PC-9 (cell line): ENCODE measurements at regions not wholly inside any gene's neighbourhood (a gene's known extent, or its start where the extent isn't known, plus 50 kb on each side); places are given as distances from the start of the nearest gene placed in this dataset.

ENCODE experiments used
- BruUV-seq: library from RNA; stranded (reverse); fragments of 400-500 nt; replicated peaks from 2 replicates; lab custom pipeline; 2021; lab: Mats Ljungman, UMichigan
- CTCF ChIA-PET: fragments of 300-600 bp; sonication (Branson Sonifier 250); formaldehyde crosslinking; loops from one replicate; lab custom pipeline; 2022; ENCODE audit warnings: antibody characterized with exemption; lab: Charles Lee
- POLR2A ChIA-PET: fragments of 300-600 bp; sonication (Branson Sonifier 250); formaldehyde crosslinking; loops from one replicate; lab custom pipeline; 2022; ENCODE audit warnings: antibody characterized with exemption; ENCODE audit not compliant: unreplicated experiment; lab: Charles Lee
- DNase-seq, 2 experiments: peaks; one replicate each; pipeline versions ENCODE4 v3.0.0 to v3.0.0-alpha.2; 2015 to 2022; ENCODE audit warnings: mixed read lengths in 1 of 2
- H2AFZ ChIP-seq: fragments of 200-600 bp; sonication (generic); 2 replicates; pipeline ENCODE4 v1.8.1; 2017; ENCODE audit warnings: antibody characterized with exemption
- H3F3A ChIP-seq: fragments of 200-600 bp; sonication (generic); 2 replicates; pipeline ENCODE4 v1.8.1; 2017; ENCODE audit warnings: antibody characterized with exemption, mild to moderate bottlenecking, low read depth; ENCODE audit not compliant: insufficient read depth
- H3K27ac ChIP-seq: fragments of 200-600 bp; sonication (generic); 2 replicates; pipeline ENCODE4 v1.6.1; 2016; ENCODE audit warnings: mixed run types
- H3K27me3 ChIP-seq: fragments of 200-600 bp; sonication (generic); 2 replicates; pipeline ENCODE4 v1.6.1; 2016; ENCODE audit warnings: low read depth, mixed run types; ENCODE audit not compliant: insufficient read depth
- H3K36me3 ChIP-seq: fragments of 200-600 bp; sonication (generic); 2 replicates; pipeline ENCODE4 v1.6.1; 2016; ENCODE audit warnings: low read depth, mixed run types
- H3K4me1 ChIP-seq: fragments of 200-600 bp; sonication (generic); replicated peaks from 2 replicates; pipeline ENCODE4 v1.6.1; 2016; ENCODE audit warnings: mixed run types; ENCODE audit not compliant: insufficient read depth
- H3K4me2 ChIP-seq: fragments of 200-600 bp; sonication (generic); 2 replicates; pipeline ENCODE4 v1.6.1; 2017; ENCODE audit warnings: mixed run types
- H3K4me3 ChIP-seq: fragments of 200-600 bp; sonication (generic); 2 replicates; pipeline ENCODE4 v1.6.1; 2016; ENCODE audit warnings: mixed run types
- H3K79me2 ChIP-seq: fragments of 200-600 bp; sonication (generic); 2 replicates; pipeline ENCODE4 v1.6.1; 2017; ENCODE audit warnings: low read depth, mixed run types
- H3K9me2 ChIP-seq: fragments of 200-600 bp; sonication (generic); 2 replicates; pipeline ENCODE4 v1.8.1; 2017; ENCODE audit warnings: mild to moderate bottlenecking; ENCODE audit not compliant: insufficient read depth
- H3K9me3 ChIP-seq: fragments of 200-600 bp; sonication (generic); 2 replicates; pipeline ENCODE4 v1.8.1; 2016; ENCODE audit warnings: low read depth; ENCODE audit not compliant: insufficient read depth
- H4K20me1 ChIP-seq: fragments of 200-600 bp; sonication (generic); 2 replicates; pipeline ENCODE4 v1.8.1; 2017; ENCODE audit not compliant: insufficient read depth
- CTCF ChIP-seq: fragments of 200-600 bp; sonication (generic); conservative IDR thresholded peaks from 2 replicates; pipeline ENCODE4 v1.6.1; 2017; ENCODE audit warnings: mixed run types, antibody characterized with exemption, mild to moderate bottlenecking, moderate library complexity
- EZH2 ChIP-seq: fragments of 200-600 bp; sonication (generic); IDR thresholded peaks from 2 replicates; pipeline ENCODE4 v1.8.0; 2017; ENCODE audit warnings: antibody characterized with exemption, low read depth
- intact Hi-C: fragments of 100-400 bp; cut with micrococcal nuclease; formaldehyde crosslinking; loops from one replicate; pipeline ENCODE4 v1.10.0; 2022; ENCODE audit not compliant: unreplicated experiment

GRCh38 chr22:47292546-47293320 lies 530.3 kb downstream of the TBC1D22A start:
- H3K27me3 ChIP-seq: peaks cover 93% of the 10 kb centered on the region
- H4K20me1 ChIP-seq: no peaks in the 10 kb centered on the region; the same call in 1 of the 2 replicates
- no peak for DNase-seq
- no peaks in the 10 kb centered on the region for H3F3A ChIP-seq
- intact Hi-C loops: no loop called here
- no peaks in the 10 kb centered on the region for H3K79me2 ChIP-seq
- TF ChIP-seq EZH2: no peak
- BruUV-seq: no TSS peak
- POLR2A ChIA-PET: interaction anchor here (0.6 kb wide), 1 partner anchor 43 kb away, joined by 16 read pairs; no protein-coding TSS in a partner anchor
- no peak overlapping the region for H2AFZ ChIP-seq
- no peaks in the 10 kb centered on the region for H3K9me2 ChIP-seq
- CTCF ChIA-PET: no interaction called here
- no peaks in the 10 kb centered on the region for H3K36me3 ChIP-seq
- no peak overlapping the region for H3K4me3 ChIP-seq
- no peaks in the 10 kb centered on the region for H3K9me3 ChIP-seq
- H3K4me1 ChIP-seq: no peaks in the 10 kb centered on the region
- no peak overlapping the region for H3K4me2 ChIP-seq
- H3K27ac ChIP-seq: no peak overlapping the region

GRCh38 chr22:47291565-47292495 lies 529.4 kb downstream of the TBC1D22A start:
- Histone ChIP-seq H3K4me2 (no peak overlapping the region), H4K20me1 (no peaks in the 10 kb centered on the region), H3K4me3 (no peak overlapping the region), H3K79me2 (no peaks in the 10 kb centered on the region), H3K9me2 (no peaks in the 10 kb centered on the region), H3K27ac (no peak overlapping the region), H3K9me3 (no peaks in the 10 kb centered on the region), H3K27me3 (peaks cover 93% of the 10 kb centered on the region), H3K36me3 (no peaks in the 10 kb centered on the region), H2AFZ (no peak overlapping the region), H3K4me1 (no peaks in the 10 kb centered on the region), H3F3A (no peaks in the 10 kb centered on the region)
- intact Hi-C loops: no loop called here
- no peak for TF ChIP-seq CTCF
- TF ChIP-seq EZH2: no peak
- POLR2A ChIA-PET: interaction anchor here (0.6 kb wide), 1 partner anchor 42 kb away, joined by 16 read pairs; no protein-coding TSS in a partner anchor
- no peak for DNase-seq
- no TSS peak for BruUV-seq
- CTCF ChIA-PET: no interaction called here

GRCh38 chr22:47290706-47291430 lies 528.4 kb downstream of the TBC1D22A start:
- H3K9me2 ChIP-seq: no peaks in the 10 kb centered on the region
- intact Hi-C loops: no loop called here
- no peak overlapping the region for H3K4me3 ChIP-seq
- no TSS peak for BruUV-seq
- no peaks in the 10 kb centered on the region for H3K9me3 ChIP-seq
- no peak overlapping the region for H2AFZ ChIP-seq
- no peaks in the 10 kb centered on the region for H3K36me3 ChIP-seq
- no peak overlapping the region for H3K27ac ChIP-seq
- ChIA-PET CTCF (interaction anchor here (0.7 kb wide), 1 partner anchor 71 kb away, joined by 5 read pairs; no protein-coding TSS in a partner anchor), POLR2A (no interaction called here)
- TF ChIP-seq EZH2: no peak
- no peak for TF ChIP-seq CTCF
- peaks cover 93% of the 10 kb centered on the region for H3K27me3 ChIP-seq
- H3K79me2 ChIP-seq: no peaks in the 10 kb centered on the region
- no peak for DNase-seq
- H3K4me2 ChIP-seq: no peak overlapping the region
- no peaks in the 10 kb centered on the region for H4K20me1 ChIP-seq
- no peaks in the 10 kb centered on the region for H3K4me1 ChIP-seq
- H3F3A ChIP-seq: no peaks in the 10 kb centered on the region
